ENCODE measurements at regions not wholly inside any gene's neighbourhood (a gene's known extent, or its start where the extent isn't known, plus 50 kb on each side); places are given as distances from the start of the nearest gene placed in this dataset.

DNA sequence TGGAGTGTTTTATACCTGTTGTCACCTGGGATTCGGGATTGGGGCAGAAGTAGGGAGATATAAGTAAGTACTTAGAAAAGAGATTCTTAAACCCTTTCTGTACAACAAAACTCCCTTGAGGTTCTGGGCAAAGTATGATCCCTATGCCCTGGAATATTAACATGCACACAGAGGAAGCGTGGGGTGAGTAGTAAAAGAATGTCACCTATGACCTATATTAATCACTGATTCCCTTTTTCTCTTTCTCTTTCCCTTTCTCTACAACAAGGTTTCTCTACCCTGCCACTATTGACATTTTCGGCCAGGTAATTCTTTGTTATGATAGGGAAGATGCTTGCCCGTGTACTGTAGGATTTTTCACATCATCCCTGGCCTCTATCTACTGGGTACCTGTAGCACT, 209.7 kb upstream of the PLET1 start:
- DNase-seq: no peak

GRCh38 chr11:112471731-112472130, 211.1 kb upstream of the PLET1 start:
- DNase-seq: no peak

GRCh38 chr11:112477152-112477551, 216.5 kb upstream of the PLET1 start:
- no peak for DNase-seq

DNA sequence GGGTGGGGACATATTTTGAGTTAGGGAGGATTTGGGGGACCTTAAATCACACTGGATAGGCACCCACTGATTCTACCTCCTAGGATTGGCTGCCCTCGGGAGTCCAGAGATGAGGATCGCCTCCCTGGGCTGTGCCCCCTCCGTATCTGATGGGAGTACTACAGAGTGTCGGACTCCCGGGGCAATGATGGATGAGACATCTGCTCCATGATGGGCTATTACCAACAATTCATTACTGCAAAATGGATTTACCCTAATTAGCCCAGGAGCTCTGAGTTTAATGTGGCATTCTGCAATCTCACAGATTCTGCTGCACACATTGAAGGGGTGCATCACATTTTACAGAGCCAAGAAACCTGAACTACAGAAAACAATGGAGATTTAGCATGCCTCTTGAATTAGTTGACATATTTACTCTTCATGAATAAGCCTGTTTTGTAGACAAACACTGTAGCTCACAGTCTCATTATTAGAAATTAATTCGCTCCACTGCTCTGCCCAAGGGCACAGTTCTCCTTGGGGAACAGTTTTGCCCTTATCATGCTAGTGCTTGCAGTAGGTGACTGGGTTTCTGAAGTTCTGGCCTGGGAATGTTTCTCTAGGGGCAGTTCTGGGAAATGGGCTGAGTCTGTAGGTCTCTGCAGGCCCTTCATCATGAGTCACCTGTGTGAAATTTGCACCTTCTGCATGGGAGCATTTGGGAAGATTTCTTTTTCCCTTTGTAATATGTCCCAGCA, 217.1 kb upstream of the PLET1 start:
- no peak for DNase-seq

GRCh38 chr11:112478806-112479205, 218.1 kb upstream of the PLET1 start:
- DNase-seq: no peak

DNA sequence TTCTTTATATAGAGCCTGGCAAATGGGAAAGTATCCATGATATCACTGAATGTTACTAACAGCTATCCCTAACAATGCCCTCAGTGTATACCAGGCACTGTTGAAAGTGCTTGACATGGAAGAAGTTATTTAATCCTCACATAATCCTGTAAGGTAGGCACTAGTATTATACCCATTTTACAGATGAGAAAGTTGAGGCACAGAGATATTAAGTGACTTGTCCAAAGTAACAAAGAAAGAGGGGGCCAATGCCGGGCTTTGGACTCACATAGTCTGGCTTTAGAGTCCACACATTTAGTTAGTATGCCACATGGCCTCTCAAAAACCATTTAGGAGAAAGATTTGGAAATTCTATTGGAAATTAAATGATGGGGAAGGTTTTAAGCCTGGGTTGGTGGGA, 220.8 kb upstream of the PLET1 start:
- no peak for DNase-seq

DNA sequence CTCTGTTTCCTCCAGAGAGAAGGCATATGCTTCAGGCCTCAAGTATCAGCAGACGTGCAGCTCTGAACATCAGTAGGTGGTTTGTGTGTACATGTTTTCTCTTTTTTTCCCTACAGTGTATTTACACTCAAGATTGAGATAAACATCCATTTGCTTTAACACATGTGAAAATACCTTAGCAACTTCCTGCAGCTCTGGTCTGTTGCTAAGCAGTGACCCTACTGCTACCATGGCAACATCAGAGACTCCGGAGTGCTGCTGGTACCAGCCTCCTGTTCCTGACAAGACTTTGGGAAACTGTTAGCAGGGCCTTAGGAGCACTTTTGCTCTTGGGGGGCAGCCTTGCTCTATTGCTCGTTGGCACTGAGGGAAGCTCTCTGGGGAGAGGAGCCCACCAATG, 221.2 kb upstream of the PLET1 start:
- DNase-seq: no peak

DNA sequence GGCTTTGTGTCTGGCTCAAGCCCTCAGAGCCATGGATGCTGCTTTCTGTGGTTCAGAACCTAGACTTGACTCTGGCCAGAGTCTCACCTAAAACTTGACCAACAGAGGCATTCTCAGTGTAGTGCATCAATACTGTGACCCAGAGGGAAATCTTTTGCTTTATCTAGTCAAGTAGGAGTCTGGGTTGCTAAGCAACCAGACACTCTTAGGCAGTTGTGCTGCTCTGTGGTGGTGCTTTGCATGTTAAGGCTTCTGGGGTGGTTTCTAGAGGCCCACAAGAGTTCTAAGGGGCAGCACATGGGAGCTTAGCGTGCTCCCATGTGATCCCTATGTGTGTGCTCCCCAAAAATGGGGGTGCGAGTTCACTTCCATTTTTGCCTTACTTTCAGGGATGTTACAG, 224.6 kb upstream of the PLET1 start:
- DNase-seq: no peak

- DNase-seq: no peak
Measured at GRCh38 chr11:112497826-112498225, 237.2 kb upstream of the PLET1 start.

DNA sequence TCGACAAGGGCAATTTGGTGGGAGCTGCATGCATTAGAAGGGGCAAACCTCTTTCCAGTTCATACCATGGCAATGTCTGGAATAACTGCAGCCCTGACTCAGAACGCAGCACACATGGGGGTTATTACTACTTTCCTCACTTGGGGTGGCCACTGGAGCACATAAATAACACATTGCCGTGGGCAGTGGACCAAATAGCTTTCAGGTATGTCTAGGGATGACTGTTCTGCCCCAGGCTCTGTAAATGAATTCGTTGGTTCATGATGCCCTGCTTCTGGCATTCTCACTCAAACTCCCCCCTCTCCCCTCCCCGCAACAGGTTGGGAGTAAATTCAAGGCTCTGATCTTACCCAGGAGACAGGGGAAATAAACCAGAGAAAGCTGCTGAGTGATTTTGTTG, 238.0 kb upstream of the PLET1 start:
- DNase-seq: no peak

GRCh38 chr11:112499153-112499880, 238.7 kb upstream of the PLET1 start:
- no peak for DNase-seq

GRCh38 chr11:112499881-112500204, 239.2 kb upstream of the PLET1 start:
- no peak for DNase-seq

DNA sequence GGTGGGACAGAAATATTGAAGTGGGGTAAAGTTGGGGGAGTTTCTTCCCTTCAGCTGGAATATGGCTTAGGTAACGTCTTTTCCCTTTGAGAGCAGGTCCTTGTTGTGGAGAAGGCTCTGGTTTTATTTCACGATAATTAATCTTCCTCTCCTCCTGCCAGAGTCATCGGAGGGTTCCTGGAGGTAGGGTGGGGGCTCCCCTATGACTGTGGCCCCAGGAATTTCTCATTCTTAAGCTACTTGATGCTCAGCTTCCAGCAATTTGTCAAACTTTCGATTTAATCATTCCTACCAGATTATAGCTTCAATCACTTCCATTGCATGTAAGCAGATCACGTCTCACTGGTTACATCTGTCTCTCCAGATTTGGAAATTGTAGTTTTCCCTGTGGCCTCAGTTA, 242.8 kb upstream of the PLET1 start:
- DNase-seq: no peak

DNA sequence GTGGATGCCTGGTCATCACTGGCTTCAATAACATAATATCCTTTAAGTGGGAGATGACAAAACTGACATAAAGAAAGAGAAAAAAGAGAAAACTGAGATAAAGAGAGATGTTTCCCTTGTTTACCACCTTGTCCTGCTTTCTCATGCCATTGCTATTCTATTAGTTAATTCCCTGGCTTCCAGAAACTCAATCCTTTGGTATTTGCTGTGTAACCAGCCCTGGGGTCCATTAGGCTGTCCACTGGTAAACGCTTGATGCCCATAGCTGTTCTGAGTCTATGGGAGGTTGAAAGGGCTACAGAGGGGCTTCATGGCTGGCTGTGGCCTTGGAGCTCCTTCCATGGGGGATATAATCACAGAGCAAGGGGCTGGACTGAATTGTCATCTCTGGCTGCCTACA, 243.4 kb upstream of the PLET1 start:
- no peak for DNase-seq

DNA sequence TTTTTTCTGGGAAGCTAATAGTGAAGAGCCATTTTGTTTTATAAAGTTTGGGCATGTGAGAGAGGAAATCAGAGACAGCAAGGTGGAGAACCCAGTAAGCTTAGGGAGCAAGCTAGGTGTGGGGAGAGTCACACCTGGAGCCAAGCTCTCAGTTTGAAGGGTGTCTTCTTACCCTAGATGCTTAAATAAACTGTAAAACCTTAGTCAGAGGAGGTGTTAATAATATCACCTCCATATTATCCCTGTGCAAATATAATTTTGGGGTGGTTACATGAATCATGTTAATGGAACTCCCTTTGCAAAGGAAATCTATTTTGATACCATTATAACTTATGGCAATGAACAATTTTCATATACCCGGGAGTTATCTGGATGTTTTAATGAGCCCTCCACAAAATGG, 246.2 kb upstream of the PLET1 start:
- DNase-seq: no peak

- DNase-seq: no peak
Measured at GRCh38 chr11:112507281-112507680, 246.6 kb upstream of the PLET1 start.

- DNase-seq: no peak
Measured at GRCh38 chr11:112508750-112509149, 248.1 kb upstream of the PLET1 start.

GRCh38 chr11:112509300-112509699, 248.6 kb upstream of the PLET1 start:
- no peak for DNase-seq

DNA sequence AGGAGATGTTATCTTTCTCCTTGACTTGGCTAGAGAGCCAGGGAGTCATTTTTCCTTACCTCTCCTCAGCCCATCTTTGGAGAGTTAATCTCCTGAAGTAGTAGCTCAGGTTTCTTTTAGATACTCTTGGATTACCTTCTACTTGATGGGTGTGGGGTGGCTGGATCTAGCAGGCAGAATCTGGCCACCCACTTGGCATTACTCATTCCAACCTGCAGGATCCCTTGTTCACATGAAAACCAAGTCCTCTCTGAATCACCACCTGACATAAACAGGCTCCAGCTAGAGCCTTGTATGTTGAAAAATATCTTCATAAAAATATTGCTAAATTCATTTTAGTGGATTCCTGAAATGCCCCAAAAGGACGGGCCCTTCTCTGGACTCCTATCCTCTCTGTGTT, 250.6 kb upstream of the PLET1 start:
- DNase-seq: no peak

GRCh38 chr11:112511911-112512310, 251.3 kb upstream of the PLET1 start:
- no peak for DNase-seq

- no peak for DNase-seq
Measured at GRCh38 chr11:112513417-112513816, 252.8 kb upstream of the PLET1 start.

DNA sequence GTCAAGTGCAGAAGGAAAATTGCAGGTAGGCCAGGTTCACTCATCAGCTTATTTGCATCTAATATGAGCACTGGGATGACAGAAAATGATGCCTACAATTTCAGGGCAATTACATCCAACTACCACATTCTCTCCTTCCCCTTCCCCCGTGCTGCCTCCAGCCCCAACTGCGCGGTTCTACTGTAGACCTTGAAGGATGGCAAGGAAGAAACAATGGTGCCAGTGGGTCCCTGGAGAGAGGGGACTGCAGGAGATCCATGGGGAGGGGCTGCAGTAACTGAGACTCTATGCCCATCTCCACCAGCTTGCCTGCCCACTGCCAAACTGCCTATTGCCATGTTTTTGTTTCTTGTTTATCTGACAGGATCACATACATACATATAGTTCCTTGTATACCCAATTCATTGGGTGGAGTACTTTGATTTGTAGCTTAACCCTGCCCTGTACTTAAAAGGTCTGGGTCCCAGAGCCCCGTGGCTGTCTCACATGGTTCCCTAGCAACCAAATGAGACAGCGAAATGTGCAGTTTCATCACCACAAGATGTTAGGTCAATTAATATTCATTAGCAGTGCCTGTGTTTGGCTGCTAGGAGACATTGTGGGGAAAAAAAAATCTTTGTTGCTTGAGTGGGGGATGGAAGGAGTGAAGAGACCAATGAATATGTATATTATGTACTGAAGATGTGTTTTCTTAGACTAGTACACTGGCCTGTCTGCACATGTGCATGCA, 253.5 kb upstream of the PLET1 start:
- DNase-seq: no peak

DNA sequence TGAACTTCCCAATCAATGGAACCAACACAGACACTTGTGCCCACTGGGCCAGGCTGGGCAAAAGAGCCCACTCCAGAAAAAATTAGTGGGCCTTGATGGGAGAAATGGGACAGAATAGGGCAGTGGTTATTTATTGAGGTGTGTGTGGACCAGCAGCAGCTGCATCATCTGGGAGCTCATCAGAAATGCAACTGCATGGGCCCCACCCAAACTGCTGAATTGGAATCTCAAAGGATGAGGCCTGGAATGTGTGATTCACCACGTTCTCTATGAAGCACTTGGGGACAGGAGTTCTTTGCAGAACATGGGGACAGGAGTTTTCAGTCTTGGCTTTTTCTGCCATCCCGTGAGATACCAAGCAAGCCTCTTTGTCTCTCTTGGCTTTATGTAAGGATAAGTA, 255.6 kb upstream of the PLET1 start:
- no peak for DNase-seq

- DNase-seq: no peak
Measured at GRCh38 chr11:112516755-112517154, 256.1 kb upstream of the PLET1 start.

Data from activated CD8-positive, alpha-beta memory T cell treated with anti-CD3 and anti-CD28 coated beads, Interleukin-2, amount 50 U/mL, for 48 hours (primary cell).